IMR-90 (cell line): ENCODE measurements at regions not wholly inside any gene's neighbourhood (a gene's known extent, or its start where the extent isn't known, plus 50 kb on each side); places are given as distances from the start of the nearest gene placed in this dataset.

Experiments
- ATAC-seq: fragments of 200-7000 bp; cut with Tn5 transposase; 2 replicates; pipeline ENCODE4 v1.9.1; 2020; ENCODE audit warnings: low read depth, mild to moderate bottlenecking, moderate library complexity
- BruUV-seq: library from RNA; stranded (reverse); fragments of 400-500 nt; replicated peaks from 2 replicates; lab custom pipeline; 2021; lab: Mats Ljungman, UMichigan
- CTCF ChIA-PET: fragments of 300-600 bp; formaldehyde crosslinking; extraction: SDS; loops from one replicate; lab custom pipeline; 2021; ENCODE audit warnings: antibody characterized with exemption; lab: Yijun Ruan, JAX
- POLR2A ChIA-PET: fragments of 300-600 bp; sonication (Branson Sonifier 250); formaldehyde crosslinking; loops from one replicate; lab custom pipeline; 2022; ENCODE audit warnings: antibody characterized with exemption; ENCODE audit not compliant: unreplicated experiment; lab: Charles Lee
- DNase-seq: peaks from one replicate; pipeline ENCODE4 v3.0.0; 2013
- H2AFZ ChIP-seq: replicated peaks from 2 replicates; pipeline ENCODE3; 2013; ENCODE audit warnings: low read length, mild to moderate bottlenecking; ENCODE audit not compliant: poor library complexity
- H2AK5ac ChIP-seq: 2 replicates; pipeline ENCODE4 v1.6.1; 2013; ENCODE audit warnings: low read depth, low read length, inconsistent platforms
- H2AK9ac ChIP-seq: replicated peaks from 2 replicates; pipeline ENCODE3; 2013; ENCODE audit warnings: mild to moderate bottlenecking, low read depth, low read length, moderate library complexity; ENCODE audit not compliant: poor library complexity
- H2BK120ac ChIP-seq: 2 replicates; pipeline ENCODE4 v1.6.1; 2013; ENCODE audit warnings: low read depth, low read length, inconsistent platforms
- H2BK15ac ChIP-seq: 3 replicates; pipeline ENCODE4 v1.6.1; 2013; ENCODE audit warnings: low read depth, low read length, inconsistent platforms
- H2BK20ac ChIP-seq: 2 replicates; pipeline ENCODE4 v1.6.1; 2013; ENCODE audit warnings: low read depth, mild to moderate bottlenecking, inconsistent platforms, low read length, moderate library complexity
- H2BK5ac ChIP-seq: 2 replicates; pipeline ENCODE4 v1.6.1; 2013; ENCODE audit warnings: mild to moderate bottlenecking, low read depth, low read length, inconsistent platforms; ENCODE audit not compliant: poor library complexity, severe bottlenecking
- H3K14ac ChIP-seq: replicated peaks from 2 replicates; pipeline ENCODE4 v1.6.1; 2013; ENCODE audit warnings: low read depth, low read length, inconsistent platforms
- H3K18ac ChIP-seq: 2 replicates; pipeline ENCODE4 v1.6.1; 2013; ENCODE audit warnings: low read depth, low read length, control low read depth
- H3K23ac ChIP-seq: 2 replicates; pipeline ENCODE4 v1.6.1; 2013; ENCODE audit warnings: low read depth, low read length, inconsistent platforms
- H3K27ac ChIP-seq: 2 replicates; pipeline ENCODE4 v1.5.1; 2013; ENCODE audit warnings: mild to moderate bottlenecking, control low read depth, low read length; ENCODE audit not compliant: insufficient read depth
- H3K27me3 ChIP-seq: 2 replicates; pipeline ENCODE4 v1.6.1; 2013; ENCODE audit warnings: low read length; ENCODE audit not compliant: control insufficient read depth, insufficient read depth
- H3K36me3 ChIP-seq: 2 replicates; pipeline ENCODE4 v1.6.1; 2013; ENCODE audit warnings: low read length, mixed read lengths; ENCODE audit not compliant: control insufficient read depth, insufficient read depth
- H3K4ac ChIP-seq: 2 replicates; pipeline ENCODE4 v1.6.1; 2013; ENCODE audit warnings: low read depth, low read length, inconsistent platforms
- H3K4me1 ChIP-seq: 2 replicates; pipeline ENCODE4 v1.6.1; 2013; ENCODE audit warnings: low read length, mixed read lengths; ENCODE audit not compliant: control insufficient read depth, insufficient read depth
- H3K4me2 ChIP-seq: 2 replicates; pipeline ENCODE4 v1.6.1; 2013; ENCODE audit warnings: low read depth, mild to moderate bottlenecking, control low read depth, low read length, moderate library complexity
- H3K4me3 ChIP-seq: 2 replicates; pipeline ENCODE4 v1.5.1; 2013; ENCODE audit warnings: low read depth, mild to moderate bottlenecking, control low read depth, low read length, moderate library complexity; ENCODE audit not compliant: insufficient read depth
- H3K56ac ChIP-seq: 2 replicates; pipeline ENCODE4 v1.6.1; 2013; ENCODE audit warnings: low read length, inconsistent platforms; ENCODE audit not compliant: insufficient read depth; ENCODE audit errors: extremely low read depth
- H3K79me1 ChIP-seq, 2 experiments: 2 replicates each; pipeline ENCODE4 v1.6.1; 2013; ENCODE audit warnings: low read length in 2 of 2, inconsistent platforms in 1 of 2, low read depth in 1 of 2
- H3K9ac ChIP-seq: 2 replicates; pipeline ENCODE4 v1.6.1; 2013; ENCODE audit warnings: low read depth, low read length, control low read depth
- H3K9me1 ChIP-seq: 2 replicates; pipeline ENCODE4 v1.6.1; 2013; ENCODE audit warnings: low read length, inconsistent platforms; ENCODE audit not compliant: insufficient read depth
- H3K9me3 ChIP-seq: 2 replicates; pipeline ENCODE4 v1.6.1; 2013; ENCODE audit warnings: low read length; ENCODE audit not compliant: control insufficient read depth, insufficient read depth
- H4K20me1 ChIP-seq: 2 replicates; pipeline ENCODE4 v1.6.1; 2013; ENCODE audit warnings: low read length, inconsistent platforms; ENCODE audit not compliant: insufficient read depth
- H4K5ac ChIP-seq: 2 replicates; pipeline ENCODE4 v1.6.1; 2013; ENCODE audit warnings: mild to moderate bottlenecking, low read depth, low read length, control low read depth
- H4K8ac ChIP-seq, 2 experiments: 2 replicates each; pipeline ENCODE4 v1.6.1; 2013; ENCODE audit warnings: low read depth in 2 of 2, low read length in 2 of 2, control low read depth in 1 of 2, inconsistent platforms in 1 of 2
- H4K91ac ChIP-seq: 2 replicates; pipeline ENCODE4 v1.6.1; 2013; ENCODE audit warnings: low read depth, low read length, inconsistent platforms; ENCODE audit not compliant: insufficient read depth
- CHD1 ChIP-seq: IDR thresholded peaks from 2 replicates; pipeline ENCODE4 v1.6.1; 2012; ENCODE audit warnings: low read depth, low read length, improper control_type of control experiment
- MXI1 ChIP-seq: IDR thresholded peaks from 2 replicates; pipeline ENCODE4 v1.6.1; 2012; ENCODE audit warnings: low read depth, mild to moderate bottlenecking, low read length, moderate library complexity, borderline replicate concordance
- USF2 ChIP-seq: fragments of 150-350 bp; IDR thresholded peaks from 2 replicates; pipeline ENCODE4 v1.6.1; 2017; ENCODE audit warnings: mild to moderate bottlenecking, antibody characterized with exemption, low read length, low read depth
- WGBS, 2 experiments: methylation state at CpG; one replicate each; pipeline versions ENCODE4 v1.1.5 to v1.1.7; 2013; ENCODE audit warnings: missing lambda C conversion rate in 2 of 2; ENCODE audit not compliant: insufficient read length in 1 of 2; ENCODE audit errors: extremely low coverage in 2 of 2; 5-methylcytosine and 5-hydroxymethylcytosine counted together
- dilution Hi-C: fragments of 300-500 bp; cut with HindIII; formaldehyde crosslinking; loops from one replicate; pipeline ENCODE4 v1.14.3; 2018; ENCODE audit warnings: low sequenced_read_pairs; ENCODE audit not compliant: unreplicated experiment
- in situ Hi-C: fragments of 300-500 bp; cut with MboI; formaldehyde crosslinking; loops from 3 replicates; pipeline ENCODE4 v1.14.3; 2019; ENCODE audit warnings: low sequenced_read_pairs, inconsistent platforms, mixed read lengths
- intact Hi-C: fragments of 100-400 bp; cut with micrococcal nuclease; formaldehyde crosslinking; loops from 2 replicates; pipeline ENCODE4 v1.10.0; 2022

GRCh38 chr3:63199606-63200005, 78.5 kb upstream of the SYNPR start:
- no peak overlapping the region for H2BK15ac ChIP-seq
- no peak overlapping the region for H2BK120ac ChIP-seq
- no peaks in the 10 kb centered on the region for H4K20me1 ChIP-seq
- H3K9me1 ChIP-seq, result no peaks in the 10 kb centered on the region
- in situ Hi-C loops (no loop called here), intact Hi-C loops (no loop called here), dilution Hi-C loops (no loop called here)
- no peak overlapping the region for H2BK20ac ChIP-seq
- TF ChIP-seq MXI1, result no peak
- no peak for TF ChIP-seq USF2
- TF ChIP-seq CHD1, result no peak
- H2AK5ac ChIP-seq, result no peak overlapping the region
- no peak overlapping the region for H3K23ac ChIP-seq
- 0 out of 2 replicates have a peak, but pooled peaks cover 2% of the 10 kb centered on the region for H3K9me3 ChIP-seq
- no peak overlapping the region for H2AFZ ChIP-seq
- BruUV-seq, result no TSS peak
- no peak overlapping the region for H4K8ac ChIP-seq
- H4K5ac ChIP-seq, result no peak overlapping the region
- no peaks in the 10 kb centered on the region for H3K4me1 ChIP-seq
- DNase-seq (no peak), ATAC-seq (no peak)
- H2BK5ac ChIP-seq, result no peak overlapping the region
- CTCF ChIA-PET, result no interaction called here
- no peak overlapping the region for H3K9ac ChIP-seq
- H3K14ac ChIP-seq, result no peak overlapping the region
- no peak overlapping the region for H3K4me3 ChIP-seq
- no peak overlapping the region for H3K56ac ChIP-seq
- POLR2A ChIA-PET, result no interaction called here
- no peak overlapping the region for H3K4me2 ChIP-seq
- no peak overlapping the region for H4K91ac ChIP-seq
- WGBS, 2 experiments, result no CpG with 5 or more reads among the region's 2 CpGs
- no peak overlapping the region for H3K4ac ChIP-seq
- H3K36me3 ChIP-seq, result no peaks in the 10 kb centered on the region
- H3K27me3 ChIP-seq, result no peaks in the 10 kb centered on the region
- no peak overlapping the region for H2AK9ac ChIP-seq
- H3K27ac ChIP-seq, result no peak overlapping the region
- no peaks in the 10 kb centered on the region for H3K79me1 ChIP-seq
- H3K18ac ChIP-seq, result no peak overlapping the region
